HT-29 (cell line): ENCODE measurements at regions not wholly inside any gene's neighbourhood (a gene's known extent, or its start where the extent isn't known, plus 50 kb on each side); places are given as distances from the start of the nearest gene placed in this dataset.
"Not testable (repeated sequence)": the region's sequence is repeated elsewhere in the genome, so short reads cannot be mapped to it uniquely, and the experiment has no call there.

Experiments used
- DNase-seq: peaks from one replicate; pipeline ENCODE4 v3.0.0-alpha.2; 2015; ENCODE audit warnings: low spot score

GRCh38 chr7:130789436-130789835, 55.4 kb upstream of the KLF14 start:
- DNase-seq = no peak

- no peak for DNase-seq
Observed at GRCh38 chr7:130791746-130792145, 57.7 kb upstream of the KLF14 start.

- no peak for DNase-seq
Observed at GRCh38 chr7:130793855-130794618, 60.0 kb upstream of the KLF14 start.

- DNase-seq = no peak
Observed at GRCh38 chr7:130794619-130794922, 60.6 kb upstream of the KLF14 start.

GRCh38 chr7:130796425-130796824, 62.4 kb upstream of the KLF14 start:
- not testable (repeated sequence) for DNase-seq

GRCh38 chr7:130803127-130803526, 69.1 kb upstream of the KLF14 start:
- no peak for DNase-seq

GRCh38 chr7:130804220-130804619, 70.2 kb upstream of the KLF14 start:
- no peak for DNase-seq

- DNase-seq = not testable (repeated sequence)
Observed at GRCh38 chr7:130812819-130813218, 78.8 kb upstream of the KLF14 start.

- peak; percentile 59 for DNase-seq
Observed at GRCh38 chr7:130814778-130815335, 80.8 kb upstream of the KLF14 start.

GRCh38 chr7:130818056-130818455, 84.0 kb upstream of the KLF14 start:
- no peak for DNase-seq

GRCh38 chr7:130821864-130822263, 87.9 kb upstream of the KLF14 start:
- no peak for DNase-seq

GRCh38 chr7:130822642-130823041, 88.6 kb upstream of the KLF14 start:
- no peak for DNase-seq

- DNase-seq = no peak
Observed at GRCh38 chr7:130823060-130823459, 89.1 kb upstream of the KLF14 start.

GRCh38 chr7:130825819-130826218, 91.8 kb upstream of the KLF14 start:
- no peak for DNase-seq

GRCh38 chr7:130829415-130829814, 95.4 kb upstream of the KLF14 start:
- DNase-seq = no peak

- no peak for DNase-seq
Observed at GRCh38 chr7:130831322-130831721, 97.3 kb upstream of the KLF14 start.

- DNase-seq = peak; percentile 64
Observed at GRCh38 chr7:130831817-130832481, 97.9 kb upstream of the KLF14 start.

GRCh38 chr7:130838738-130839137, 104.7 kb upstream of the KLF14 start:
- no peak for DNase-seq

- DNase-seq = no peak
Observed at GRCh38 chr7:130840599-130840998, 106.6 kb upstream of the KLF14 start.

GRCh38 chr7:130841416-130841815, 107.4 kb upstream of the KLF14 start:
- DNase-seq = no peak

- DNase-seq = no peak
Observed at GRCh38 chr7:130843703-130844102, 109.7 kb upstream of the KLF14 start.

- no peak for DNase-seq
Observed at GRCh38 chr7:130844811-130845580, 111.0 kb upstream of the KLF14 start.
